Keratinocyte (primary cell): ENCODE measurements at regions not wholly inside any gene's neighbourhood (a gene's known extent, or its start where the extent isn't known, plus 50 kb on each side); places are given as distances from the start of the nearest gene placed in this dataset.

Source experiments
- DNase-seq: peaks from one replicate; pipeline ENCODE4 v3.0.0-alpha.2; 2011; ENCODE audit warnings: low read depth, missing footprints, low spot score
- FAIRE-seq: peaks from 2 replicates; lab custom pipeline; 2011; peaks lifted over from hg19 to GRCh38; lab: Jason Lieb, UNC
- H2AFZ ChIP-seq: 2 replicates; pipeline ENCODE4 v1.6.0; 2012; ENCODE audit warnings: low read length, control low read depth, inconsistent platforms; ENCODE audit not compliant: control insufficient read depth
- H3K27ac ChIP-seq: 2 replicates; pipeline ENCODE4 v1.5.1; 2011; ENCODE audit warnings: low read length; ENCODE audit not compliant: control insufficient read depth, insufficient read depth
- H3K27me3 ChIP-seq: 3 replicates; pipeline ENCODE4 v1.6.0; 2011; ENCODE audit warnings: low read length; ENCODE audit not compliant: control insufficient read depth, insufficient read depth; ENCODE audit errors: extremely low read depth
- H3K36me3 ChIP-seq, 2 experiments: 2 replicates in 1 of 2; 3 replicates in 1 of 2; pipeline ENCODE4 v1.5.1; 2011; ENCODE audit warnings: low read length in 2 of 2, mild to moderate bottlenecking in 1 of 2; ENCODE audit not compliant: control insufficient read depth in 2 of 2, insufficient read depth in 2 of 2; ENCODE audit errors: extremely low read depth in 1 of 2
- H3K4me1 ChIP-seq: 3 replicates; pipeline ENCODE4 v1.5.1; 2011; ENCODE audit warnings: low read length; ENCODE audit not compliant: control insufficient read depth, insufficient read depth; ENCODE audit errors: extremely low read depth
- H3K4me2 ChIP-seq: 3 replicates; pipeline ENCODE4 v1.6.0; 2011; ENCODE audit warnings: low read depth, low read length; ENCODE audit not compliant: control insufficient read depth, insufficient read depth; ENCODE audit errors: extremely low read depth
- H3K4me3 ChIP-seq, 3 experiments: fragments of 200-600 bp in 1 of 3; sonication (generic) in 1 of 3; 2 replicates in 2 of 3; 3 replicates in 1 of 3; pipeline ENCODE4 v1.5.1; 2011 to 2016; ENCODE audit warnings: low read length in 3 of 3, mild to moderate bottlenecking in 3 of 3, control low read depth in 2 of 3, inconsistent platforms in 1 of 3, low read depth in 1 of 3, mixed read lengths in 1 of 3, mixed run types in 1 of 3, moderate library complexity in 1 of 3; ENCODE audit not compliant: control insufficient read depth in 2 of 3, insufficient read depth in 2 of 3; ENCODE audit errors: extremely low read depth in 1 of 3
- H3K79me2 ChIP-seq: 2 replicates; pipeline ENCODE4 v1.6.0; 2012; ENCODE audit warnings: low read length; ENCODE audit not compliant: control insufficient read depth, insufficient read depth
- H3K9ac ChIP-seq: 3 replicates; pipeline ENCODE4 v1.6.0; 2011; ENCODE audit warnings: low read length; ENCODE audit not compliant: control insufficient read depth, insufficient read depth; ENCODE audit errors: extremely low read depth
- H3K9me1 ChIP-seq: 3 replicates; pipeline ENCODE4 v1.6.0; 2011; ENCODE audit warnings: low read length; ENCODE audit not compliant: control insufficient read depth, insufficient read depth; ENCODE audit errors: extremely low read depth
- H3K9me3 ChIP-seq: 2 replicates; pipeline ENCODE4 v1.5.1; 2012; ENCODE audit warnings: low read depth, low read length; ENCODE audit not compliant: control insufficient read depth
- H4K20me1 ChIP-seq: 3 replicates; pipeline ENCODE4 v1.6.0; 2011; ENCODE audit warnings: low read length; ENCODE audit not compliant: control insufficient read depth, insufficient read depth; ENCODE audit errors: extremely low read depth
- CTCF ChIP-seq, 3 experiments: IDR thresholded peaks in 1 of 3; conservative IDR thresholded peaks in 1 of 3; optimal IDR thresholded peaks in 1 of 3; 2 replicates in 2 of 3; 3 replicates in 1 of 3; pipeline versions ENCODE3 to v1.5.1; 2011; ENCODE audit warnings: low read length in 3 of 3, mild to moderate bottlenecking in 3 of 3, moderate library complexity in 2 of 3, control low read depth in 1 of 3, inconsistent platforms in 1 of 3; ENCODE audit not compliant: insufficient read depth in 2 of 3; ENCODE audit errors: extremely low read depth in 1 of 3
- EZH2 ChIP-seq: IDR thresholded peaks from one replicate; pipeline ENCODE4 v1.6.1; 2012; ENCODE audit warnings: inconsistent platforms, mild to moderate bottlenecking, low read length, moderate library complexity
- dilution Hi-C: fragments of 300-500 bp; cut with MboI; formaldehyde crosslinking; loops from one replicate; pipeline ENCODE4 v1.7.0; 2020; ENCODE audit warnings: low sequenced_read_pairs; ENCODE audit not compliant: extremely low pct_ligation_motif_present

DNA sequence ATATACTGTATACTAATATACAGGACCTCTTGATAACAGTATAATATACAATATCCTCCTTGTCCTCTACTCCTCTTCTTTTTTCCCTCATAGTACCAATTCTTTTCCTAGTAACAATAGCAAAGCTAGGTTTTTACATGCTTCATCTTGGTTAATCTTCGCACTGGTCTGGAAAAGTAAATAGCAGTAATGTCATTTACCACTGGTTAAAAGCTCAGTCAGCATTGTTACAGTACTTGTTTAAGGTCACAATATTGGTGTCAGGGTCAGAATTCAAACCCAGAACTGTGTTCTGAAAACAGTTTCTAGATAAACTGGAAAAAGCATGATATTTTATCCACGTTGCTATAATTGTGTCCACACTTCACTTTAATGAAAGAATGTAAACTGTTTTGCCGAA is 692.4 kb upstream of the CDH6 start:
- no peak overlapping the region for H2AFZ ChIP-seq
- no peaks in the 10 kb centered on the region for H3K36me3 ChIP-seq
- no peak for FAIRE-seq
- H3K9me3 ChIP-seq = no peaks in the 10 kb centered on the region
- no peak for DNase-seq
- H3K9ac ChIP-seq = no peak overlapping the region
- TF ChIP-seq EZH2 (no peak), CTCF (optimal IDR thresholded peaks at IDR 0.05 in 1 of 3, IDR thresholded peaks at IDR 0.05 in 1 of 3, conservative IDR thresholded peaks at IDR 0.05 in 1 of 3; ENCODE audit: extremely low read depth in 1 of 3, insufficient read depth in 2 of 3, low read length in 3 of 3) (no peak)
- dilution Hi-C loops = no loop called here
- H3K79me2 ChIP-seq = no peaks in the 10 kb centered on the region
- H3K4me2 ChIP-seq = no peak overlapping the region
- peaks cover 6% of the 10 kb centered on the region for H3K4me1 ChIP-seq
- no peak overlapping the region for H3K27ac ChIP-seq
- no peak overlapping the region for H3K4me3 ChIP-seq
- no peaks in the 10 kb centered on the region for H3K9me1 ChIP-seq
- no peaks in the 10 kb centered on the region for H4K20me1 ChIP-seq
- no peaks in the 10 kb centered on the region for H3K27me3 ChIP-seq

GRCh38 chr5:30500513-30500912 is 693.0 kb upstream of the CDH6 start:
- H3K27ac ChIP-seq = no peak overlapping the region
- no peak overlapping the region for H3K4me2 ChIP-seq
- no peaks in the 10 kb centered on the region for H3K79me2 ChIP-seq
- H3K9me3 ChIP-seq = no peaks in the 10 kb centered on the region
- H3K4me3 ChIP-seq = no peak overlapping the region
- no peaks in the 10 kb centered on the region for H4K20me1 ChIP-seq
- dilution Hi-C loops = no loop called here
- H2AFZ ChIP-seq = no peak overlapping the region
- H3K36me3 ChIP-seq = no peaks in the 10 kb centered on the region
- no peak for TF ChIP-seq EZH2
- no peak for TF ChIP-seq CTCF (optimal IDR thresholded peaks at IDR 0.05 in 1 of 3, IDR thresholded peaks at IDR 0.05 in 1 of 3, conservative IDR thresholded peaks at IDR 0.05 in 1 of 3; ENCODE audit: extremely low read depth in 1 of 3, insufficient read depth in 2 of 3, low read length in 3 of 3)
- no peak for DNase-seq
- no peak for FAIRE-seq
- peaks cover 6% of the 10 kb centered on the region for H3K4me1 ChIP-seq
- no peak overlapping the region for H3K9ac ChIP-seq
- no peaks in the 10 kb centered on the region for H3K27me3 ChIP-seq
- no peaks in the 10 kb centered on the region for H3K9me1 ChIP-seq
